DMS53 treated with DMSO at 0.1 percent for 48 hours (cell line): ENCODE measurements at regions not wholly inside any gene's neighbourhood (a gene's known extent, or its start where the extent isn't known, plus 50 kb on each side); places are given as distances from the start of the nearest gene placed in this dataset.
"Not testable (repeated sequence)": the region's sequence is repeated elsewhere in the genome, so short reads cannot be mapped to it uniquely, and the experiment has no call there.

ENCODE experiments used
- DNase-seq: peaks from one replicate; lab custom pipeline; 2025; ENCODE audit not compliant: unreplicated experiment; lab: John Stamatoyannopoulos, UW

DNA sequence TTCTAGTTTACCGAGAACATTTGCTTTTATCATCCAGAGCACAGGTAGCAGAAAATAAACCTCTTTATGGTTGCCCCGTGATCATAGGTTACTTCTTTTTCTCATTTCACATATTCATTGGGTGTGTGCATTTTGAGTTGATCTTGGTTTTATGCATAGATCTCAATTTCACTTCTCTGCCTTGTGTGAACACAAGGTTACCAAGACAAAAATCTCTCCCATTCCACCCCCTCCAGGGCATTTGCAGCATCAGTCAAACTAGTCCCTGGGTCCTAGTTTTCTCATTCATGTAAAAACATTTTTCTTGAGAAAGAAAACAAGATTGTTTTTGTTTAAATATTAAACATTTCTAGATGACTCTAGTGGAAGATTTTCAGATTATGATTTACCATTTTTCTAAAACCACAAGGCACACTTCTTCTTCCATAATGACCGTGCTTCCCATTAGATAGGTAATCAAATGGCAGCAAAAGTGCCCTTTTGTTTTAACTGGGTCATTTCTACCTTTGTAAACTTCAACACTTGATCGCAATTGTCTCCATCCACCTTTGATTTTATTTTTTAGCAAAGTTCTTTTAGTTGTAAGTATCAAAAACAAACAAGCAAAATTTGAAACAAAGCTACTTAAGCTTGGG is 526.6 kb upstream of the CADM1 start:
- DNase-seq, result no peak

DNA sequence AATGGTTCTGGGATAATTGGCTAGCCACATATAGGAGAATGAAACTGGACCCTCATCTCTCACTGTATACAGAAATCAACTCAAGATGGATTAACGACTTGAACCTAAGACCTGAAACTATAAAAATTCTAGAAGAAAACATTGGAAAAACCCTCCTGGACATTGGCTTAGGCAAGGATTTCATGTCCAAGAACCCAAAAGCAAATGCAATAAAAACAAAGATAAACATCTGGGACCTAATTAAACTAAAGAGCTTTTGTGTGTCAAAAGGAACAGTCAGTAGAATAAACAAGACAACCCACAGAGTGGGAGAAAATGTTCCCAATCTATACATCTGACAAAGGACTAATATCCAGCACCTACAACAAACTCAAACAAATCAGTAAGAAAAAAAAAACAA is 524.3 kb upstream of the CADM1 start:
- DNase-seq, result peak; percentile 47

DNA sequence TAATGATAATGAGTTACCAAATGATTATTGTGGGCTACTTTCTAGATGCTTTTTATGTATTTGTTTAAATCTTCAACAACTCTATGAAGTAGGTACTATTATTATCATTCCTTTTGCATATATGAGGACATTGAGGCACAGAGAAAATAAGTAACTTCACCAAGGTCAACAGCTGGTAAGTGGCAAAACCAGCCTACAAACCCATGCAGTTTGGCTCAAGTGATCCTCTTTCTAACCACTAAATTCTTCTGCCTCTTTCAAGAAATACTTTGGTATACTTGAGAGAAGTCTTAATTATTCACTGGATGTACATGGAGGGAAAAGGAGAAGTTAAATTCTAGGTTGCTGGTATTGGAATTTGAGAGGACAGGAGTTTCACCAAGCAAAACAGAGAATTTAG is 495.2 kb upstream of the CADM1 start:
- no peak for DNase-seq

DNA sequence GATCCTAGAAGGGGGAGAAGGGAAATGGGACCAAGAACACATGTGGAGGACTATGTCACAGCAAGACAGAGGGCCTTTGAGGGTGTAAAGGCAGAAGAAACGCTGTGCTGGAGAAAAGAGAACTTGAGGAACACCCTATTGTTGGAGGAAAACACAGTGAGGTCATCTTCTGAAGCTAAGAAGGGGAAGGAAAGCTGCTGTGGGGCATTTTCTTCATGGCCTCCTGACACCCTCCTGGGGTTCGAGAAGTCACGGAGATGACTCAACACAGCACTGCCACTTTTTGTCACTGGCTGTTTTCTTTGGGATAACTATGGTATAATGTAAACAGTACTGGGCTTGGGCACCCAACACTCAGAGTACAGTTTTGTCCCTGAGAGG is 492.6 kb upstream of the CADM1 start:
- DNase-seq, result no peak

DNA sequence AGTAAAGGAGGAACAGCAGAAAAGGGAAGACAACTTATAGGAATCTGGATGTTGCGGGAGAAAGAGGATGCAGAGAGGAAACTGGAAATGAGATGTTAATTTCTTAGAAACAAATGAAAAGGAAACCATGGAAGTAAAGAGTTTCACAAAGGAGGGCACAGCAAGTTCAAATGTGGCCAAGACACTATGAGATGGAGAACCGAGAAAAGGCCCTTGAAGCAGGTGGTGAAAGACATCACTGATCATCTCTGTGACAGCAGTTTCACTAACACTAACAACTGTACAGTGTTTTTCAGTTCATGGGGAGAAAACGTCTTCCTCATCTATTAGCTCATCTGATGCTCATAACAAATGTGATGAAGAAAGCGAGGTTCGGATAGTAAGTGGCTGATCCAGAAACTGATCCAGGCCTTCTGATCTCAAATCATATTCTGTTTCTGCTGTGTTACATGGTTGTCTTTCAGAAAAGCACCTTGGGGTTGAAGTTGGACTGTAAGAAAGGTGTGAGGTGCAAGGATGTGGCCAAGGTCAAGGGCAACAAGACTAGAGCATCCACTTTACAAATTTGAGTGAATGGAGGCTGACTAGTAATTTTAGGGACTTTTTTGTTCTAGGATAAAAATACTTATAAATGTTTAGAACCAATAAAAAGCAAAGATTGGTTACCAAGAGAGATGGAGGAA is 492.1 kb upstream of the CADM1 start:
- no peak for DNase-seq

- no peak for DNase-seq
Observed at GRCh38 chr11:115993590-115993989, 489.4 kb upstream of the CADM1 start.

GRCh38 chr11:115990004-115990447 is 485.8 kb upstream of the CADM1 start:
- DNase-seq, result no peak

- DNase-seq, result no peak
Observed at GRCh38 chr11:115985896-115986295, 481.7 kb upstream of the CADM1 start.

DNA sequence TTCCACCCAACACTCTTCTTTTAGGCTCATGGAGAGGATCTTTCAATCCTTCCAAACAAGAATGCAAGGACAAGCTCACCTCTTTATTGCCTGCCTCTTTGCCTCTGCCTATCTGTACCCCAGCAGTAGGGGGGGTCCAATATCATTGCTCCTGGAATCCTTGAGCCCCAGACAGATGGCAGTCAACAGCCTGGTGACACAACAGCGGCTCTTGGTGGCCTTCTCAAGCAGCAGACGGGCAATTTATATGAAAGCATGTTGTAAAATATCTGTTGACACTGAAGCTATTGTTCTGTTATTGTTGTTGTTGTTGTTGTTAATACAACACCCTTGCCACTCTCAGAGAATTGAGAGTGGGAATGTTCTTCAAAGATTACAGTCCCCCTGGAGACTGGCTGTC is 480.0 kb upstream of the CADM1 start:
- DNase-seq, result no peak

DNA sequence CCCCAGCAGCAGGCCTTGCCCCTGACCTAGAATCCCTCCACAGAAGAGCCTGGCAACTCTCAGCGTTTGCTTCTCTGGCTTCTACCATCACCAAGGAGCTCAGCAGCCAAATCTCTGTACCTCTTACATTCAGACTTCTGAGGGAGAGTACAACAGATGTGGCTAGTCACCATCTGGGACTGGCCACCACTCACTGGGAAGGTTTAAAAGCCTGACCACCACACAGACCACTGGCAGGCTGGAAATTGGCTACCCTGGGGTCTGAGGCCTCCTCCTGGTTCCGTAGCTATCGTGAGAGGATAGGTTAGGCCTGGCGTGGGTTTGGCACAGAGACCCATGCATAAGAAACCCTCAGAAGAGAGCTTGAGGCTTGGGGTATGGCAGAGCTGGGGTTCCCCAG is 478.5 kb upstream of the CADM1 start:
- no peak for DNase-seq

DNA sequence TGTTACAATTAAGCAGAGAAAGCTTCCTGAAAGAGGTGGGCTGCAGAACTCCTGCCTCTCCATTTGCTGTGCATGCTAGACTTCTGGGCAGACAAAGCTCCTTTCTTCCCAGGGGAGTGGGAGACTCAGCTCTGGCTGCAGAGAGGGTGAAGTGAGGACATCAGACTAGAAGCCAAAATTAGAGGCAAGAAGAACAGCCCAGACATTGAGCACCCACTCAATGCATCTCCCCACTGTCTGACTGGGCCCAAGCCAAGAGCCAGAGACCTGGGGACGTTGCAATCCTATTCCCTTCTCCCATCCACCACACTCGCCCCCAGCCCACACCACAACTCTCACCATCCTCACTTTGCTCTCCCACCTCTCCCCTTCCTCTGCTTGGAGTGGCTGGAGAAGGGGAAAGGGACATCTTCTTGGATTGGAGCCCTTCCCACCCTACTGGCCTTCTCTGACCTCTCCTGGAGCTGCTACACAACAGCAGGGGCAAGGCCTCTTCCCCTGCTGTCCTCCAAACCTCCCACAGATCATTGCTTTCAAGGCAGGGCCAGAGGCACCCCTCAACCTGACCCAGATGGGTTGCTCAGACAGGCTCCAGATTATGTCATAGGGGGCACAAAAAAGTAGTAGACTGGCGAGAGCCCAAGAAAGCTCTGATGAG is 477.7 kb upstream of the CADM1 start:
- no peak for DNase-seq

DNA sequence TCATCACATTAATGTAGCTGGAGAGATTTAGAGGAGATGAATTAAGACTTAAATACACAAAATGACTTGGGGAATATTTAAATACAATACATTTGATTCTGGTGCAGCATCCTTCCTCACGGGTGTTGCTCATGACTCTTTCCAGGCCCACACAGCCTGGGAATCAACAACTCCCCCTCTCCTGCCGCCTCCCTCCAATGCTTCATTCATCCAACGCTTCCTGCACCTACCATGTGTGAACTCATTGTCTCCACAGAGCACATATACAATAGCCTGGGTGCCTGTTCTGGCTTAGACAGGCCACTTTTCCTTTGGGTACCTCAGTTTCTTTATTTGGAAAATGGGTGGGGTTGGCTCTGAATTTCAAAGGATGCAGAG is 476.9 kb upstream of the CADM1 start:
- no peak for DNase-seq

GRCh38 chr11:115980337-115981103 is 476.3 kb upstream of the CADM1 start:
- DNase-seq, result no peak

GRCh38 chr11:115974703-115975102 is 470.5 kb upstream of the CADM1 start:
- DNase-seq, result no peak

DNA sequence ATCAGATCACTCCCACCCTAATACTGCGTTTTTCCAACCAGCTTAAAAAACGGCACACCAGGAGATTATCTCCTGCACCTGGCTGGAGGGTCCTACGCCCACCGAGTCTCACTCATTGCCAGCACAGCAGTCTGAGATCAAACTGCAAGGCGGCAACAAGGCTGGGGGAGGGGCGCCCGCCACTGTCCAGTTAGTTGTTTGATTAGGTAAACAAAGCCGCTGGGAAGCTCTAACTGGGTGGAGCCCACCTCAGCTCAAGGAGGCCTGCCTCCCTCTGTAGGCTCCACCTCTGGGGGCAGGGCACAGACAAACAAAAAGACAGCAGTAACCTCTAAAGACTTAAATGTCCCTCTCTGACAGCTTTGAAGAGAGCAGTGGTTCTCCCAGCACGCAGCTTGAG is 463.0 kb upstream of the CADM1 start:
- not testable (repeated sequence) for DNase-seq

DNA sequence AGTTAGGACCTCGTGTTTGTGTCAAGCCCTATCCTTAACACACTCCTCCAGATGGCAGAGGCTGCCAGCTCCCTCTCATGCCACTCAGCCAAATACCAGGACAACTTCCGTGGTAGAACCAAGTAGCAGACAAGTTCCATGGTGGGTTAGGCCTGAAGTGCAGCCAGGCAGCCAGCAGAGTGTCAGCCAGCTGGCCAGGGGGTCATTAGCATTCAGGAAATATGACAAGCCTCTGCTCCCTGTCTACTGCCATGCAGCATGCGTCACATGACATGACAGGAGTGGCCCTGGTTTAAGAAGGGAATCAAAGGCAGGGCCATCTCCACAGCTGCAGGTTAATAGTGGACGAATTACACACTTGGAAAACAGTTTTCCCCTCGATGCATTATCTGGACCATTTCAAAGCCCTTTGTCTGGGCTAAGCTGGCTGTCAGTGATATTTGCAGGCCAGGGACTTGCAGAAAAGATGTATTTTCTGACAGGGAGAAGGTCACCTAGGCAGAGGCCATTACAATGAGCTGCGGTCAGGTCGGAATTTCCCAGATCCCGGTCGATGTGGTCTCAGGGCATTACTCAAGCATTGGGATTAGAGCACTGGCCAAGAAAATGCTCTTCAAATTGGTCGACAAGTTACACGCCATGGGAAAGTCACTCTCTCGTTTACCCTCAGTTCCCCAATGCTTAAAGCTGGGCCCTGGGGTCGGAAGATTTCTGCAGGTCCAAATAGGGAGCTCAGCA is 461.7 kb upstream of the CADM1 start:
- peak; percentile 85 for DNase-seq

GRCh38 chr11:115964091-115964490 is 459.9 kb upstream of the CADM1 start:
- DNase-seq, result peak; percentile 77

DNA sequence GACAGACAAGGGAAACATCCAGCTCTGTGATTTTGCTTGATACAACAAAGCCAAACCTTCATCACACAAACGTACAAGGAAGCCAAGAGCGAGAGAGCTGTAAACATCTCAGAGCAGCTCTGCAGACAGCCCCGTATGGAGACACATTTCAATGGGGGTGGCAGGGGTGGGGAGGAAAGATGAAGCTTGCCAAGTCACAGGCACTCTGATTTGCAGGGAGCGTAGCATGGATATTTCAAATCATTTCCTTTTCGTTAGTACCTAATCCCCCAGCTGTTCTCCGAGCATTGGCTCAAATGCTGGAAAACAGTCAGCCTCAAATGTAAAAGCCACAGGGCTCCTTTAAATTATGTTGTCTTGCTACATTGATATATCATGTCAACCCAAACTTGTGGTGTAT is 458.9 kb upstream of the CADM1 start:
- peak; percentile 65 for DNase-seq

DNA sequence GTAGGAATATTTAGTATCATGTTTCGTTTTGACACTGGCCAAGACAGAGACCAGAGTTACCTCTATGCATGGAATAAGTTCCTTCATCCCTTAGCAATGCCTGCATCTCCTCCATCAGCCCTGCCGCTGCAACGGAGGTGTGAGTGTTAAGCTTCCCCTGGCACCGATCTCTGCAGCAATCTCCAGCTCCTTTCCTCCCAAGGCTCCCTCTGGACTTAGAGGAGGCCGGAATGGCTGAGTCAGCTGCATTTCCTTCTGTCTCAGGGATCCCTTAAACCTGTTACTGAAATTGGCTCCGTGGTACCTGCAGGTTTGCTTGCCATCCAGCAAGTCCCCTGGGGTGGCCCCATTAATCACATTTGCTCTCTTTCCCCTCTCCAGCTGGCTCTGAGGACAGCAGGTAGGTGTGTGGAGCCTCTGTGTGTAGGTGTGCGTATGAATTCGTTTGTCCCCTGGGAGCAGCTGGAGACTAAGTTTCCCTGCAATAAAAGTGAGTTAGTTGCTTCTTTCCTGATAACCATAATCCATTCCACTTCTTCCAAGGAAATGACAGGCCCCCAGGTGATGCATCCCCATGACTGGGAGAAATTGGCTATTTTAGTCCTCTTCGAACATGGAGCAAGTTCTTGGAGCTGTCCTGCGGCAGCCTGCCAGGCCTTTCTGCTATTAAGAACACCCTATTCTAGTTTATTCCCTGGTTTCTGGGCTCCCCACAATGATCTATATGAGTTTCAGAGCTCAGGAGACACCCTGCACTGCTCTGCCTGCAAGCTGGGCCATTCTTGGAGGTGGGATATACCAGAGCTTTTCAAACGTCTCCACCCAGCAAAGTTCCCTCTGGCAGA is 457.2 kb upstream of the CADM1 start:
- DNase-seq, result peak; percentile 44

DNA sequence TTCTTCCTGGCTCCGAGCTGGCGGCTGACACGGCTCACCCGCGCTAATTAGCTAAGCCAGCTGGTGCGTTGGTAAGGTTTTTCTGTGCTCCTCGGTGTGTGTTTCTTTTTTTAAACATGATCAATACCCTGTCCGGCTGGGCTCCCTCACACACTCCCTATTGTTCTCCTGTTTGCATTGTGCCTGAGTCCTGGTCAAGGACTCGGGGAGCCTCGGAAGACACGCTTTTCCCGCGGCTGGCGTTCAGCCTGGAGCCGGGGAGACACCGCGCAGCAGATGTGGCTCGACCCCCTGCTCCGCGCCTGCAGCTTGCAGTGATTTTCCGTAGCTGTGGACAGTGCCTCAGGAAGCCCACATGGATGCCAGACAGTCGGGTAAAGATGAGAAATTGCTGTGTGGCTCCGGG is 454.9 kb upstream of the CADM1 start:
- DNase-seq, result peak; percentile 44
